Loucy (cell line): ENCODE measurements at regions not wholly inside any gene's neighbourhood (a gene's known extent, or its start where the extent isn't known, plus 50 kb on each side); places are given as distances from the start of the nearest gene placed in this dataset.

Experiments used
- H2AFZ ChIP-seq: fragments of 200-600 bp; sonication (generic); 2 replicates; pipeline ENCODE4 v1.6.0; 2016; ENCODE audit warnings: antibody characterized with exemption, mild to moderate bottlenecking, low read length, moderate library complexity
- H3F3A ChIP-seq: fragments of 200-600 bp; 2 replicates; pipeline ENCODE4 v1.6.0; 2016; ENCODE audit warnings: antibody characterized with exemption, low read depth, mild to moderate bottlenecking
- H3K27me3 ChIP-seq: fragments of 200-600 bp; sonication (generic); 2 replicates; pipeline ENCODE4 v1.6.1; 2014; ENCODE audit warnings: low read length, mild to moderate bottlenecking; ENCODE audit not compliant: insufficient read depth, poor library complexity, severe bottlenecking
- H3K36me3 ChIP-seq: fragments of 200-600 bp; sonication (generic); 2 replicates; pipeline ENCODE4 v1.6.1; 2016; ENCODE audit warnings: low read length; ENCODE audit not compliant: insufficient read depth
- H3K4me1 ChIP-seq: fragments of 200-600 bp; sonication (generic); 2 replicates; pipeline ENCODE4 v1.5.1; 2014; ENCODE audit warnings: low read length, mild to moderate bottlenecking; ENCODE audit not compliant: insufficient read depth, poor library complexity, severe bottlenecking
- H3K4me2 ChIP-seq: fragments of 200-600 bp; sonication (generic); 2 replicates; pipeline ENCODE4 v1.6.0; 2014; ENCODE audit warnings: antibody characterized with exemption, low read length, low read depth, mild to moderate bottlenecking; ENCODE audit not compliant: poor library complexity, severe bottlenecking
- H3K4me3 ChIP-seq: fragments of 200-600 bp; sonication (generic); 2 replicates; pipeline ENCODE4 v1.5.1; 2014; ENCODE audit warnings: low read length, mild to moderate bottlenecking, mixed read lengths; ENCODE audit not compliant: poor library complexity, severe bottlenecking
- H3K79me2 ChIP-seq: fragments of 200-600 bp; sonication (generic); 2 replicates; pipeline ENCODE4 v1.6.1; 2014; ENCODE audit warnings: low read length; ENCODE audit not compliant: insufficient read depth
- H3K9ac ChIP-seq: fragments of 200-600 bp; sonication (generic); 2 replicates; pipeline ENCODE4 v1.6.0; 2014; ENCODE audit warnings: mild to moderate bottlenecking, low read depth, low read length, moderate library complexity; ENCODE audit not compliant: poor library complexity, severe bottlenecking
- H3K9me2 ChIP-seq: fragments of 200-600 bp; sonication (generic); replicated peaks from 2 replicates; pipeline ENCODE4 v1.6.1; 2016; ENCODE audit warnings: low read depth, low read length, mixed read lengths
- H3K9me3 ChIP-seq: fragments of 200-600 bp; sonication (generic); 2 replicates; pipeline ENCODE4 v1.6.1; 2014; ENCODE audit warnings: mild to moderate bottlenecking, antibody characterized with exemption, low read length, low read depth; ENCODE audit not compliant: insufficient read depth
- H4K20me1 ChIP-seq: fragments of 200-600 bp; sonication (generic); 2 replicates; pipeline ENCODE4 v1.6.0; 2014; ENCODE audit warnings: antibody characterized with exemption, low read length, mild to moderate bottlenecking; ENCODE audit not compliant: insufficient read depth, poor library complexity, severe bottlenecking
- EZH2phosphoT487 ChIP-seq: fragments of 200-600 bp; IDR thresholded peaks from 2 replicates; pipeline ENCODE4 v1.6.1; 2018; ENCODE audit warnings: antibody characterized with exemption, mild to moderate bottlenecking, moderate library complexity, borderline replicate concordance
- TF ChIP-seq, protein P1 (sequence below): fragments of 200-600 bp; sonication (generic); conservative IDR thresholded peaks from 2 replicates; pipeline ENCODE4 v1.5.1; 2014; ENCODE audit warnings: mild to moderate bottlenecking, antibody characterized with exemption, low read length

- H3K9ac ChIP-seq: no peak overlapping the region
- TF ChIP-seq EZH2phosphoT487: no peak
- TF ChIP-seq, protein P1, sequence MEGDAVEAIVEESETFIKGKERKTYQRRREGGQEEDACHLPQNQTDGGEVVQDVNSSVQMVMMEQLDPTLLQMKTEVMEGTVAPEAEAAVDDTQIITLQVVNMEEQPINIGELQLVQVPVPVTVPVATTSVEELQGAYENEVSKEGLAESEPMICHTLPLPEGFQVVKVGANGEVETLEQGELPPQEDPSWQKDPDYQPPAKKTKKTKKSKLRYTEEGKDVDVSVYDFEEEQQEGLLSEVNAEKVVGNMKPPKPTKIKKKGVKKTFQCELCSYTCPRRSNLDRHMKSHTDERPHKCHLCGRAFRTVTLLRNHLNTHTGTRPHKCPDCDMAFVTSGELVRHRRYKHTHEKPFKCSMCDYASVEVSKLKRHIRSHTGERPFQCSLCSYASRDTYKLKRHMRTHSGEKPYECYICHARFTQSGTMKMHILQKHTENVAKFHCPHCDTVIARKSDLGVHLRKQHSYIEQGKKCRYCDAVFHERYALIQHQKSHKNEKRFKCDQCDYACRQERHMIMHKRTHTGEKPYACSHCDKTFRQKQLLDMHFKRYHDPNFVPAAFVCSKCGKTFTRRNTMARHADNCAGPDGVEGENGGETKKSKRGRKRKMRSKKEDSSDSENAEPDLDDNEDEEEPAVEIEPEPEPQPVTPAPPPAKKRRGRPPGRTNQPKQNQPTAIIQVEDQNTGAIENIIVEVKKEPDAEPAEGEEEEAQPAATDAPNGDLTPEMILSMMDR: no peak
These were observed 525.4 kb upstream of the SALL3 start for GRCh38 chr18:78454221-78454620.

GRCh38 chr18:78455386-78455785, 524.2 kb upstream of the SALL3 start:
- no peaks in the 10 kb centered on the region for H3K9me2 ChIP-seq
- TF ChIP-seq, protein P1: no peak
- no peak for TF ChIP-seq EZH2phosphoT487
- no peaks in the 10 kb centered on the region for H3K27me3 ChIP-seq

More at GRCh38 chr18:78454221-78454620, 525.4 kb upstream of the SALL3 start:
- H3K27me3 ChIP-seq: no peaks in the 10 kb centered on the region
- no peaks in the 10 kb centered on the region for H3K4me1 ChIP-seq
- H3K4me2 ChIP-seq: no peak overlapping the region
- H3K4me3 ChIP-seq: no peak overlapping the region
- H2AFZ ChIP-seq: no peak overlapping the region
- no peaks in the 10 kb centered on the region for H3K9me3 ChIP-seq
- H3F3A ChIP-seq: no peaks in the 10 kb centered on the region
- H4K20me1 ChIP-seq: no peaks in the 10 kb centered on the region
- no peaks in the 10 kb centered on the region for H3K9me2 ChIP-seq
- no peaks in the 10 kb centered on the region for H3K36me3 ChIP-seq
- no peaks in the 10 kb centered on the region for H3K79me2 ChIP-seq

DNA sequence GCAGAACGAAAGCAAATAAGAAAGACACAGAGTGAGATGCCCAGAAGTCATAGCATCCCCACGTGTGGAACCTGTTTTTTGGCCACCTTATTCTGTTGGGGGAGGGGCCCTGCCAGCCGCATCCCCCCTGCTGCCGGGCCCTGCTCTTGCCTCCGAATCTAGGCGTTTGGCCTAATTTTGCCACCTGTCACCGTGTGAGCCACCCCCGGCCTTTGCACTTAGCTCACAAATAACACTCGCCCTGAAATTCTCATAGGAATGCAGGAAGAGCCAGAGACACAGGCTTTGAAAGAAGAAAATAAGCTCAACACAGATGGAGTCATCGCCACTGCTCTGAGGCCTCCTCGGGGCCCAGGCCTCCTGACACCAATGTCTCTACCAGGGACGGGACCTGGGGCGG, 522.6 kb upstream of the SALL3 start:
- Histone ChIP-seq H3K79me2 (no peaks in the 10 kb centered on the region), H4K20me1 (no peaks in the 10 kb centered on the region), H3K4me3 (no peak overlapping the region), H2AFZ (no peak overlapping the region), H3K4me2 (no peak overlapping the region), H3K9me2 (no peaks in the 10 kb centered on the region), H3K4me1 (no peaks in the 10 kb centered on the region), H3K9me3 (no peaks in the 10 kb centered on the region), H3K27me3 (no peaks in the 10 kb centered on the region), H3F3A (no peaks in the 10 kb centered on the region), H3K9ac (no peak overlapping the region), H3K36me3 (no peaks in the 10 kb centered on the region)
- TF ChIP-seq, protein P1: no peak
- TF ChIP-seq EZH2phosphoT487: no peak

More at GRCh38 chr18:78455386-78455785, 524.2 kb upstream of the SALL3 start:
- H3K4me3 ChIP-seq: no peak overlapping the region
- no peak overlapping the region for H3K4me2 ChIP-seq
- no peaks in the 10 kb centered on the region for H3F3A ChIP-seq
- H2AFZ ChIP-seq: no peak overlapping the region
- H3K36me3 ChIP-seq: no peaks in the 10 kb centered on the region
- H3K79me2 ChIP-seq: no peaks in the 10 kb centered on the region
- no peaks in the 10 kb centered on the region for H3K9me3 ChIP-seq
- H3K4me1 ChIP-seq: no peaks in the 10 kb centered on the region
- H3K9ac ChIP-seq: no peak overlapping the region
- H4K20me1 ChIP-seq: no peaks in the 10 kb centered on the region
